H9 (cell line): ENCODE measurements at regions not wholly inside any gene's neighbourhood (a gene's known extent, or its start where the extent isn't known, plus 50 kb on each side); places are given as distances from the start of the nearest gene placed in this dataset.

Experiments
- DNase-seq: peaks from one replicate; pipeline ENCODE4 v3.0.0-alpha.2; 2017
- H2AFZ ChIP-seq: one replicate; pipeline ENCODE4 v1.6.1; 2013; ENCODE audit warnings: mild to moderate bottlenecking, low read length, control low read depth, moderate library complexity
- H2AK5ac ChIP-seq: 2 replicates; pipeline ENCODE4 v1.6.1; 2013; ENCODE audit warnings: low read length, control low read depth, mixed read lengths; ENCODE audit not compliant: insufficient read length
- H2BK120ac ChIP-seq: one replicate; pipeline ENCODE4 v1.6.1; 2013; ENCODE audit warnings: low read depth, mild to moderate bottlenecking, low read length, control low read depth, inconsistent platforms; ENCODE audit not compliant: poor library complexity, severe bottlenecking
- H2BK12ac ChIP-seq: 2 replicates; pipeline ENCODE4 v1.6.1; 2013; ENCODE audit warnings: low read length, control low read depth, mixed read lengths, low read depth; ENCODE audit not compliant: insufficient read length
- H2BK15ac ChIP-seq: 2 replicates; pipeline ENCODE4 v1.6.1; 2013; ENCODE audit warnings: low read depth, low read length, control low read depth
- H2BK20ac ChIP-seq: one replicate; pipeline ENCODE4 v1.6.1; 2013; ENCODE audit warnings: low read depth, mild to moderate bottlenecking, low read length, control low read depth, inconsistent platforms; ENCODE audit not compliant: poor library complexity, severe bottlenecking
- H2BK5ac ChIP-seq: 2 replicates; pipeline ENCODE4 v1.6.1; 2013; ENCODE audit warnings: low read length, control low read depth, mixed read lengths; ENCODE audit not compliant: insufficient read length
- H3K14ac ChIP-seq: 2 replicates; pipeline ENCODE4 v1.6.1; 2013; ENCODE audit warnings: low read length, control low read depth; ENCODE audit not compliant: insufficient read depth
- H3K18ac ChIP-seq: 2 replicates; pipeline ENCODE4 v1.6.1; 2013; ENCODE audit warnings: low read depth, mild to moderate bottlenecking, mixed read lengths, low read length, control low read depth; ENCODE audit not compliant: insufficient read length
- H3K23ac ChIP-seq: 2 replicates; pipeline ENCODE4 v1.6.1; 2013; ENCODE audit warnings: low read length, control low read depth, mixed read lengths, low read depth; ENCODE audit not compliant: insufficient read length
- H3K23me2 ChIP-seq: 2 replicates; pipeline ENCODE4 v1.6.1; 2013; ENCODE audit warnings: low read depth, mild to moderate bottlenecking, mixed read lengths, low read length, control low read depth; ENCODE audit not compliant: insufficient read length, poor library complexity, severe bottlenecking
- H3K27ac ChIP-seq: 2 replicates; pipeline ENCODE4 v1.5.1; 2013; ENCODE audit warnings: low read length, control low read depth, mixed read lengths, low read depth; ENCODE audit not compliant: insufficient read length
- H3K27me3 ChIP-seq: 2 replicates; pipeline ENCODE4 v1.6.1; 2013; ENCODE audit warnings: low read length, control low read depth, inconsistent platforms; ENCODE audit not compliant: insufficient read depth
- H3K4ac ChIP-seq: 2 replicates; pipeline ENCODE4 v1.6.1; 2013; ENCODE audit warnings: low read depth, mild to moderate bottlenecking, control low read depth, inconsistent platforms, low read length, moderate library complexity
- H3K4me1 ChIP-seq: 2 replicates; pipeline ENCODE4 v1.6.1; 2013; ENCODE audit warnings: low read length, control low read depth, inconsistent platforms; ENCODE audit not compliant: insufficient read depth
- H3K4me2 ChIP-seq: 2 replicates; pipeline ENCODE4 v1.6.1; 2013; ENCODE audit warnings: low read length, control low read depth, mixed read lengths; ENCODE audit not compliant: insufficient read length, insufficient read depth
- H3K56ac ChIP-seq: 2 replicates; pipeline ENCODE4 v1.6.1; 2013; ENCODE audit warnings: low read depth, mild to moderate bottlenecking, mixed read lengths, low read length, control low read depth; ENCODE audit not compliant: insufficient read length
- H3K79me1 ChIP-seq: 2 replicates; pipeline ENCODE4 v1.6.1; 2013; ENCODE audit warnings: low read depth, mild to moderate bottlenecking, moderate library complexity, low read length, control low read depth, inconsistent platforms; ENCODE audit not compliant: insufficient read depth, poor library complexity, severe bottlenecking
- H3K79me2 ChIP-seq: 2 replicates; pipeline ENCODE4 v1.6.1; 2013; ENCODE audit warnings: low read length, control low read depth, inconsistent platforms; ENCODE audit not compliant: insufficient read depth
- H3K9ac ChIP-seq: 2 replicates; pipeline ENCODE4 v1.6.1; 2013; ENCODE audit warnings: low read length, control low read depth, mixed read lengths; ENCODE audit not compliant: insufficient read length; ENCODE audit errors: extremely low read depth
- H3K9me3 ChIP-seq: one replicate; pipeline ENCODE4 v1.6.1; 2013; ENCODE audit warnings: low read depth, low read length, inconsistent platforms; ENCODE audit not compliant: control insufficient read depth
- H3T11ph ChIP-seq: one replicate; pipeline ENCODE4 v1.6.1; 2013; ENCODE audit warnings: mild to moderate bottlenecking, low read length, control low read depth, inconsistent platforms
- H4K20me1 ChIP-seq: one replicate; pipeline ENCODE4 v1.6.1; 2013; ENCODE audit not compliant: control insufficient read depth, insufficient read length, insufficient read depth
- H4K5ac ChIP-seq: 2 replicates; pipeline ENCODE4 v1.6.1; 2013; ENCODE audit warnings: low read depth, mild to moderate bottlenecking, mixed read lengths, low read length, control low read depth; ENCODE audit not compliant: insufficient read length
- H4K8ac ChIP-seq: replicated peaks from 2 replicates; pipeline ENCODE4 v1.6.1; 2013; ENCODE audit warnings: low read length, control low read depth, mixed read lengths, low read depth; ENCODE audit not compliant: insufficient read length
- H4K91ac ChIP-seq: 2 replicates; pipeline ENCODE4 v1.6.1; 2013; ENCODE audit warnings: low read depth, mild to moderate bottlenecking, moderate library complexity, mixed read lengths, low read length, control low read depth; ENCODE audit not compliant: insufficient read length
- H3K27ac Mint-ChIP-seq, 3 experiments: 2 replicates in 2 of 3; 3 replicates in 1 of 3; pipeline ENCODE4 v1.8.0; 2020 to 2021; ENCODE audit warnings: mixed read lengths in 3 of 3, mild to moderate bottlenecking in 1 of 3, moderate library complexity in 1 of 3
- H3K27me3 Mint-ChIP-seq: 2 replicates; pipeline ENCODE4 v1.8.0; 2021; ENCODE audit warnings: low read depth, mild to moderate bottlenecking, moderate library complexity, mixed read lengths
- H3K36me3 Mint-ChIP-seq, 3 experiments: 2 replicates in 2 of 3; 3 replicates in 1 of 3; pipeline ENCODE4 v1.8.0; 2020 to 2021; ENCODE audit warnings: low read depth in 3 of 3, mixed read lengths in 3 of 3; ENCODE audit not compliant: insufficient read depth in 1 of 3
- H3K4me1 Mint-ChIP-seq, 2 experiments: 2 replicates each; pipeline ENCODE4 v1.8.0; 2020; ENCODE audit warnings: mixed read lengths in 2 of 2
- H3K4me3 Mint-ChIP-seq, 2 experiments: 2 replicates in 1 of 2; 3 replicates in 1 of 2; pipeline ENCODE4 v1.8.0; 2020 to 2021; ENCODE audit warnings: mild to moderate bottlenecking in 2 of 2, mixed read lengths in 2 of 2, moderate library complexity in 1 of 2
- H3K9me3 Mint-ChIP-seq, 2 experiments: 2 replicates in 1 of 2; 3 replicates in 1 of 2; pipeline ENCODE4 v1.8.0; 2020; ENCODE audit warnings: mild to moderate bottlenecking in 2 of 2, mixed read lengths in 2 of 2, moderate library complexity in 1 of 2
- WGBS: extraction: QIAGEN DNeasy Blood & Tissue Kit; methylation state at CpG from one replicate; pipeline ENCODE4 v1.1.7; 2013; ENCODE audit warnings: missing lambda C conversion rate, low lambda C conversion rate, mixed read lengths; ENCODE audit not compliant: insufficient read length; ENCODE audit errors: extremely low coverage; 5-methylcytosine and 5-hydroxymethylcytosine counted together
- TF ChIP-seq, protein P1 (sequence below): fragments of 200-600 bp; sonication (generic); conservative IDR thresholded peaks from 3 replicates; pipeline ENCODE4 v1.8.0; 2021; ENCODE audit warnings: antibody characterized with exemption, mild to moderate bottlenecking

- Histone ChIP-seq H3K4me2 (no peak overlapping the region), H4K91ac (no peak overlapping the region), H4K20me1 (no peaks in the 10 kb centered on the region), H4K5ac (no peak overlapping the region), H3K9ac (no peak overlapping the region), H3K23ac (no peak overlapping the region), H3K4me1 (no peaks in the 10 kb centered on the region), H4K8ac (no peak overlapping the region), H3K79me2 (no peaks in the 10 kb centered on the region), H3K56ac (no peak overlapping the region), H2AK5ac (no peak overlapping the region), H3K4ac (no peak overlapping the region), H2BK15ac (no peak overlapping the region), H3K18ac (no peak overlapping the region), H3K27me3 (no peaks in the 10 kb centered on the region), H2AFZ (no peak overlapping the region), H3K27ac (no peak overlapping the region), H3K79me1 (no peaks in the 10 kb centered on the region), H3K23me2 (no peaks in the 10 kb centered on the region), H2BK120ac (no peak overlapping the region), H2BK20ac (no peak overlapping the region), H3K14ac (no peak overlapping the region), H2BK12ac (no peak overlapping the region), H3T11ph (no peak overlapping the region), H3K9me3 (no peaks in the 10 kb centered on the region), H2BK5ac (no peak overlapping the region)
- H3K36me3 Mint-ChIP-seq, result peaks cover 0 to 4% (median 0%) of the 10 kb centered on the region in 3 experiments; a peak in 3 of 7 replicates
- peaks cover 7 to 10% of the 10 kb centered on the region in 2 experiments; a peak in 4 of 5 replicates for H3K9me3 Mint-ChIP-seq
- H3K4me1 Mint-ChIP-seq, result no peaks in the 10 kb centered on the region
- WGBS, result no CpG with 5 or more reads among the region's 2 CpGs
- H3K4me3 Mint-ChIP-seq, result no peak overlapping the region
- no peak overlapping the region for H3K27ac Mint-ChIP-seq
- no peak for DNase-seq
- TF ChIP-seq, protein P1, sequence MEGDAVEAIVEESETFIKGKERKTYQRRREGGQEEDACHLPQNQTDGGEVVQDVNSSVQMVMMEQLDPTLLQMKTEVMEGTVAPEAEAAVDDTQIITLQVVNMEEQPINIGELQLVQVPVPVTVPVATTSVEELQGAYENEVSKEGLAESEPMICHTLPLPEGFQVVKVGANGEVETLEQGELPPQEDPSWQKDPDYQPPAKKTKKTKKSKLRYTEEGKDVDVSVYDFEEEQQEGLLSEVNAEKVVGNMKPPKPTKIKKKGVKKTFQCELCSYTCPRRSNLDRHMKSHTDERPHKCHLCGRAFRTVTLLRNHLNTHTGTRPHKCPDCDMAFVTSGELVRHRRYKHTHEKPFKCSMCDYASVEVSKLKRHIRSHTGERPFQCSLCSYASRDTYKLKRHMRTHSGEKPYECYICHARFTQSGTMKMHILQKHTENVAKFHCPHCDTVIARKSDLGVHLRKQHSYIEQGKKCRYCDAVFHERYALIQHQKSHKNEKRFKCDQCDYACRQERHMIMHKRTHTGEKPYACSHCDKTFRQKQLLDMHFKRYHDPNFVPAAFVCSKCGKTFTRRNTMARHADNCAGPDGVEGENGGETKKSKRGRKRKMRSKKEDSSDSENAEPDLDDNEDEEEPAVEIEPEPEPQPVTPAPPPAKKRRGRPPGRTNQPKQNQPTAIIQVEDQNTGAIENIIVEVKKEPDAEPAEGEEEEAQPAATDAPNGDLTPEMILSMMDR, result no peak
- no peaks in the 10 kb centered on the region for H3K27me3 Mint-ChIP-seq
These were observed 468.0 kb upstream of the PKDCC start for GRCh38 chr2:41579806-41580205.
